ENCODE measurements at regions not wholly inside any gene's neighbourhood (a gene's known extent, or its start where the extent isn't known, plus 50 kb on each side); places are given as distances from the start of the nearest gene placed in this dataset.
"Not testable (repeated sequence)": the region's sequence is repeated elsewhere in the genome, so short reads cannot be mapped to it uniquely, and the experiment has no call there.

GRCh38 chr6:92459606-92460005 is 959.8 kb downstream of the EPHA7 start:
- TF ChIP-seq Cebpa-rat (IDR thresholded peaks at IDR 0.05), result no peak
- Histone ChIP-seq H3K9ac (no peak overlapping the region), H3K4me3 (no peak overlapping the region), H3K27me3 (no peaks in the 10 kb centered on the region), H3K36me3 (no peaks in the 10 kb centered on the region), H3K27ac (no peak overlapping the region), H4K20me1 (no peaks in the 10 kb centered on the region), H3K4me2 (no peak overlapping the region; a peak in 2 of 22 replicates), H3K4me1 (peaks cover 0 to 4% (median 0%) of the 10 kb centered on the region in 10 experiments; a peak in 1 of 20 replicates), H3K9me3 (replicated peaks in 1 of 11) (no peaks in the 10 kb centered on the region)

GRCh38 chr6:92446052-92446451 is 973.3 kb downstream of the EPHA7 start:
- no peak overlapping the region for H3K4me2 ChIP-seq
- no peak for TF ChIP-seq Cebpa-rat (IDR thresholded peaks at IDR 0.05)
- no peak overlapping the region for H3K27ac ChIP-seq
- no peaks in the 10 kb centered on the region for H3K36me3 ChIP-seq
- no peaks in the 10 kb centered on the region for H3K9me3 ChIP-seq (replicated peaks in 1 of 11)
- no peaks in the 10 kb centered on the region for H4K20me1 ChIP-seq
- no peak overlapping the region for H3K9ac ChIP-seq
- H3K4me1 ChIP-seq, result no peaks in the 10 kb centered on the region
- no peak overlapping the region for H3K4me3 ChIP-seq
- no peaks in the 10 kb centered on the region for H3K27me3 ChIP-seq

GRCh38 chr6:92433911-92434310 is 985.4 kb downstream of the EPHA7 start:
- Histone ChIP-seq H3K4me2 (no peak overlapping the region), H4K20me1 (no peaks in the 10 kb centered on the region), H3K36me3 (no peaks in the 10 kb centered on the region), H3K27me3 (no peaks in the 10 kb centered on the region), H3K9me3 (replicated peaks in 1 of 11) (no peaks in the 10 kb centered on the region), H3K4me3 (no peak overlapping the region), H3K4me1 (no peaks in the 10 kb centered on the region), H3K9ac (no peak overlapping the region), H3K27ac (no peak overlapping the region)
- no peak for TF ChIP-seq Cebpa-rat (IDR thresholded peaks at IDR 0.05)

- H3K27me3 ChIP-seq, result no peaks in the 10 kb centered on the region
- no peak overlapping the region for H3K27ac ChIP-seq
- H4K20me1 ChIP-seq, result no peaks in the 10 kb centered on the region
These were observed 987.9 kb downstream of the EPHA7 start for GRCh38 chr6:92431502-92431901.

GRCh38 chr6:92428448-92428847 is 990.9 kb downstream of the EPHA7 start:
- no peak overlapping the region for H3K27ac ChIP-seq
- TF ChIP-seq Cebpa-rat (IDR thresholded peaks at IDR 0.05), result no peak
- H3K9ac ChIP-seq, result no peak overlapping the region
- no peak overlapping the region for H3K4me2 ChIP-seq
- H3K9me3 ChIP-seq (replicated peaks in 1 of 11), result no peaks in the 10 kb centered on the region
- no peaks in the 10 kb centered on the region for H3K27me3 ChIP-seq
- no peaks in the 10 kb centered on the region for H3K36me3 ChIP-seq
- H3K4me1 ChIP-seq, result no peaks in the 10 kb centered on the region
- H3K4me3 ChIP-seq, result no peak overlapping the region
- H4K20me1 ChIP-seq, result no peaks in the 10 kb centered on the region

More at GRCh38 chr6:92431502-92431901, 987.9 kb downstream of the EPHA7 start:
- no peak overlapping the region for H3K9ac ChIP-seq
- H3K9me3 ChIP-seq (replicated peaks in 1 of 11), result no peaks in the 10 kb centered on the region
- H3K4me3 ChIP-seq, result no peak overlapping the region
- H3K36me3 ChIP-seq, result no peaks in the 10 kb centered on the region
- H3K4me1 ChIP-seq, result no peaks in the 10 kb centered on the region
- H3K4me2 ChIP-seq, result no peak overlapping the region
- TF ChIP-seq Cebpa-rat (IDR thresholded peaks at IDR 0.05), result no peak

GRCh38 chr6:92427453-92427852 is 991.9 kb downstream of the EPHA7 start:
- no peak for TF ChIP-seq Cebpa-rat (IDR thresholded peaks at IDR 0.05)
- H3K9ac ChIP-seq, result no peak overlapping the region
- H3K27ac ChIP-seq, result no peak overlapping the region
- no peaks in the 10 kb centered on the region for H3K4me1 ChIP-seq
- no peaks in the 10 kb centered on the region for H3K27me3 ChIP-seq
- H3K36me3 ChIP-seq, result no peaks in the 10 kb centered on the region
- H3K4me3 ChIP-seq, result no peak overlapping the region
- no peak overlapping the region for H3K4me2 ChIP-seq
- no peaks in the 10 kb centered on the region for H3K9me3 ChIP-seq (replicated peaks in 1 of 11)
- no peaks in the 10 kb centered on the region for H4K20me1 ChIP-seq

- Histone ChIP-seq H4K20me1 (no peaks in the 10 kb centered on the region), H3K27me3 (no peaks in the 10 kb centered on the region), H3K4me3 (no peak overlapping the region), H3K36me3 (no peaks in the 10 kb centered on the region), H3K27ac (no peak overlapping the region), H3K4me1 (no peaks in the 10 kb centered on the region), H3K9me3 (replicated peaks in 1 of 11) (peaks cover 0 to 21% (median 0%) of the 10 kb centered on the region in 11 experiments; a peak in 3 of 22 replicates), H3K9ac (no peak overlapping the region), H3K4me2 (no peak overlapping the region)
- no peak for TF ChIP-seq Cebpa-rat (IDR thresholded peaks at IDR 0.05)
These were observed 1003.7 kb downstream of the EPHA7 start for GRCh38 chr6:92415656-92416055.

- no peaks in the 10 kb centered on the region for H4K20me1 ChIP-seq
- no peak for TF ChIP-seq Cebpa-rat (IDR thresholded peaks at IDR 0.05)
These were observed 1011.0 kb downstream of the EPHA7 start for GRCh38 chr6:92408350-92408749.

GRCh38 chr6:92404281-92404680 is 1015.1 kb downstream of the EPHA7 start:
- no peak overlapping the region for H3K9ac ChIP-seq
- no peak overlapping the region for H3K4me3 ChIP-seq
- H3K9me3 ChIP-seq (replicated peaks in 1 of 11), result peaks cover 0 to 5% (median 3%) of the 10 kb centered on the region in 11 experiments; a peak in 7 of 22 replicates
- H3K4me2 ChIP-seq, result no peak overlapping the region
- TF ChIP-seq Cebpa-rat (IDR thresholded peaks at IDR 0.05), result no peak
- no peaks in the 10 kb centered on the region for H3K4me1 ChIP-seq
- H3K27ac ChIP-seq, result no peak overlapping the region
- no peaks in the 10 kb centered on the region for H4K20me1 ChIP-seq
- H3K27me3 ChIP-seq, result no peaks in the 10 kb centered on the region
- H3K36me3 ChIP-seq, result no peaks in the 10 kb centered on the region

More at GRCh38 chr6:92408350-92408749, 1011.0 kb downstream of the EPHA7 start:
- H3K27me3 ChIP-seq, result no peaks in the 10 kb centered on the region
- H3K4me2 ChIP-seq, result no peak overlapping the region
- H3K9me3 ChIP-seq (replicated peaks in 1 of 11), result peaks cover 0 to 30% (median 9%) of the 10 kb centered on the region in 11 experiments; a peak in 12 of 22 replicates
- H3K9ac ChIP-seq, result no peak overlapping the region
- H3K27ac ChIP-seq, result no peak overlapping the region
- no peaks in the 10 kb centered on the region for H3K36me3 ChIP-seq
- no peak overlapping the region for H3K4me3 ChIP-seq
- H3K4me1 ChIP-seq, result no peaks in the 10 kb centered on the region

GRCh38 chr6:92399911-92400310 is 1019.4 kb downstream of the EPHA7 start:
- no peak overlapping the region for H3K9ac ChIP-seq
- H3K9me3 ChIP-seq (replicated peaks in 1 of 11), result no peaks in the 10 kb centered on the region
- H3K36me3 ChIP-seq, result no peaks in the 10 kb centered on the region
- H4K20me1 ChIP-seq, result no peaks in the 10 kb centered on the region
- H3K27me3 ChIP-seq, result no peaks in the 10 kb centered on the region
- no peak overlapping the region for H3K4me3 ChIP-seq
- H3K4me2 ChIP-seq, result no peak overlapping the region
- no peaks in the 10 kb centered on the region for H3K4me1 ChIP-seq
- TF ChIP-seq Cebpa-rat (IDR thresholded peaks at IDR 0.05), result no peak
- H3K27ac ChIP-seq, result no peak overlapping the region

- not testable (repeated sequence) for H3K36me3 ChIP-seq, H3K4me3 ChIP-seq, H3K27me3 ChIP-seq, H3K9ac ChIP-seq, H3K4me2 ChIP-seq, H4K20me1 ChIP-seq, H3K4me1 ChIP-seq, H3K27ac ChIP-seq
- peaks cover 5 to 17% (median 9%) of the 10 kb centered on the region in 11 experiments; a peak in 17 of 22 replicates for H3K9me3 ChIP-seq (replicated peaks in 1 of 11)
These were observed 1030.7 kb downstream of the EPHA7 start for GRCh38 chr6:92388706-92389105.

All from BLaER1 treated with 17β-estradiol and CSF1 and Interleukin-3, amounts not matched to agents 10 nM and 100 nM (cell line).